HCT116 (cell line): ENCODE measurements at regions not wholly inside any gene's neighbourhood (a gene's known extent, or its start where the extent isn't known, plus 50 kb on each side); places are given as distances from the start of the nearest gene placed in this dataset.

Experiments
- ATAC-seq: fragments of 200-7000 bp; cut with Tn5 transposase; 2 replicates; pipeline ENCODE4 v1.9.1; 2020; ENCODE audit warnings: mild to moderate bottlenecking, moderate library complexity
- BruUV-seq: library from RNA; stranded (reverse); fragments of 400-500 nt; replicated peaks from 2 replicates; lab custom pipeline; 2021; lab: Mats Ljungman, UMichigan
- CTCF ChIA-PET: fragments of 300-600 bp; sonication (Branson Sonifier 250); formaldehyde crosslinking; loops from one replicate; lab custom pipeline; 2021; ENCODE audit warnings: antibody characterized with exemption; lab: Charles Lee
- POLR2A ChIA-PET: fragments of 300-600, 350-600 bp; sonication (Branson Sonifier 250); formaldehyde crosslinking; loops from one replicate; lab custom pipeline; 2021; ENCODE audit warnings: antibody characterized with exemption; lab: Charles Lee
- RAD21 ChIA-PET, 2 experiments: fragments of 300-600 bp; sonication (Branson Sonifier 250); formaldehyde crosslinking; loops; one replicate each; lab custom pipeline; 2023; ENCODE audit warnings: low total read pairs in 2 of 2; ENCODE audit not compliant: uncharacterized antibody in 2 of 2, unreplicated experiment in 2 of 2, low non-redundant PET in 1 of 2; lab: Charles Lee
- DNase-seq: peaks from one replicate; pipeline ENCODE4 v3.0.0-alpha.2; 2010; ENCODE audit warnings: low read depth, low spot score
- H2AFZ ChIP-seq: fragments of 200-600 bp; shearing (Covaris generic), sonication (generic); 2 replicates; pipeline ENCODE4 v1.6.1; 2017; ENCODE audit warnings: low read depth, mixed run types, mixed read lengths, antibody characterized with exemption, low read length; ENCODE audit not compliant: poor library complexity, severe bottlenecking
- H3K27ac ChIP-seq: 2 replicates; pipeline ENCODE4 v1.5.1; 2012; ENCODE audit warnings: low read depth, low read length
- H3K27me3 ChIP-seq: fragments of 200-600 bp; sonication (generic); 2 replicates; pipeline ENCODE4 v1.6.1; 2016; ENCODE audit warnings: mixed run types, low read length, mixed read lengths; ENCODE audit not compliant: insufficient read depth
- H3K36me3 ChIP-seq, 2 experiments: fragments of 200-500 bp in 1 of 2; fragments of 200-600 bp in 1 of 2; sonication (Bioruptor generic) in 1 of 2; sonication (generic) in 1 of 2; 2 replicates each; pipeline versions ENCODE4 v1.5.1 to v1.6.1; 2014 to 2016; ENCODE audit warnings: low read length in 2 of 2, inconsistent platforms in 1 of 2, mixed read lengths in 1 of 2, mixed run types in 1 of 2; ENCODE audit not compliant: insufficient read depth in 2 of 2, control insufficient read depth in 1 of 2
- H3K4me1 ChIP-seq, 2 experiments: fragments of 200-600 bp in 1 of 2; sonication (generic) in 1 of 2; 2 replicates each; pipeline versions ENCODE4 v1.5.1 to v1.6.1; 2012 to 2017; ENCODE audit warnings: low read length in 2 of 2, inconsistent platforms in 1 of 2, mild to moderate bottlenecking in 1 of 2, mixed read lengths in 1 of 2, mixed run types in 1 of 2, moderate library complexity in 1 of 2; ENCODE audit not compliant: insufficient read depth in 2 of 2, control insufficient read depth in 1 of 2
- H3K4me2 ChIP-seq: fragments of 200-600 bp; sonication (generic); 2 replicates; pipeline ENCODE4 v1.6.1; 2017; ENCODE audit warnings: mixed run types, low read length, mixed read lengths
- H3K4me3 ChIP-seq, 2 experiments: fragments of 200-600 bp in 1 of 2; sonication (generic) in 1 of 2; replicated peaks in 1 of 2; 2 replicates each; pipeline ENCODE4 v1.5.1; 2011 to 2016; ENCODE audit warnings: low read length in 2 of 2, control low read depth in 1 of 2, low read depth in 1 of 2, mild to moderate bottlenecking in 1 of 2, mixed read lengths in 1 of 2, mixed run types in 1 of 2
- H3K79me2 ChIP-seq: fragments of 200-600 bp; sonication (generic); 2 replicates; pipeline ENCODE4 v1.6.1; 2017; ENCODE audit warnings: mild to moderate bottlenecking, mixed run types, low read length, moderate library complexity, mixed read lengths; ENCODE audit not compliant: insufficient read depth
- H3K9ac ChIP-seq: fragments of 200-600 bp; sonication (generic); 2 replicates; pipeline ENCODE4 v1.6.1; 2016; ENCODE audit warnings: low read length, mixed read lengths
- H3K9me2 ChIP-seq: fragments of 200-600 bp; sonication (generic), shearing (Covaris generic); 2 replicates; pipeline ENCODE4 v1.6.1; 2017; ENCODE audit warnings: mixed run types, mild to moderate bottlenecking, moderate library complexity; ENCODE audit not compliant: insufficient read depth
- H3K9me3 ChIP-seq, 2 experiments: fragments of 200-500 bp in 1 of 2; fragments of 200-600 bp in 1 of 2; sonication (Bioruptor generic) in 1 of 2; sonication (generic) in 1 of 2; 2 replicates each; pipeline ENCODE4 v1.6.1; 2014 to 2017; ENCODE audit warnings: low read length in 2 of 2, mixed read lengths in 2 of 2, inconsistent platforms in 1 of 2, low read depth in 1 of 2, mild to moderate bottlenecking in 1 of 2, mixed run types in 1 of 2, moderate library complexity in 1 of 2; ENCODE audit not compliant: control insufficient read depth in 1 of 2, insufficient read depth in 1 of 2
- H4K20me1 ChIP-seq: fragments of 200-600 bp; sonication (generic), shearing (Covaris generic); 2 replicates; pipeline ENCODE4 v1.6.1; 2017; ENCODE audit warnings: mixed run types, mild to moderate bottlenecking, moderate library complexity; ENCODE audit not compliant: insufficient read depth
- CBX3 ChIP-seq: IDR thresholded peaks from 2 replicates; pipeline ENCODE4 v1.6.1; 2012; ENCODE audit warnings: low read depth
- CTCF ChIP-seq, 3 experiments: fragments of 200-600 bp in 1 of 3; sonication (generic) in 1 of 3; IDR thresholded peaks in 2 of 3; conservative IDR thresholded peaks in 1 of 3; 2 replicates each; pipeline ENCODE4 v1.5.1; 2012 to 2017; ENCODE audit warnings: low read depth in 2 of 3, low read length in 2 of 3, antibody characterized with exemption in 1 of 3, borderline replicate concordance in 1 of 3, control low read depth in 1 of 3, mild to moderate bottlenecking in 1 of 3, mixed read lengths in 1 of 3, mixed run types in 1 of 3, moderate library complexity in 1 of 3; ENCODE audit not compliant: insufficient read depth in 1 of 3
- FOSL1 ChIP-seq: IDR thresholded peaks from 2 replicates; pipeline ENCODE4 v1.6.1; 2012; ENCODE audit warnings: low read depth
- POLR2AphosphoS5 ChIP-seq: IDR thresholded peaks from 2 replicates; pipeline ENCODE4 v1.6.1; 2011; ENCODE audit warnings: mild to moderate bottlenecking, low read depth, low read length, moderate library complexity
- SRF ChIP-seq: IDR thresholded peaks from 2 replicates; pipeline ENCODE4 v1.6.1; 2012; ENCODE audit warnings: low read depth
- YY1 ChIP-seq: IDR thresholded peaks from 2 replicates; pipeline ENCODE4 v1.6.1; 2011; ENCODE audit warnings: low read length, low read depth, moderate library complexity, mild to moderate bottlenecking; ENCODE audit not compliant: insufficient replicate concordance; ENCODE audit errors: extremely low read depth
- ZFX ChIP-seq: fragments of 450-650 bp; IDR thresholded peaks from 2 replicates; pipeline ENCODE4 v1.6.1; 2017
- intact Hi-C: fragments of 100-400 bp; cut with micrococcal nuclease; formaldehyde crosslinking; loops from 2 replicates; pipeline ENCODE4 v1.10.0; 2022
- TF ChIP-seq, protein P1 (sequence below): IDR thresholded peaks from 2 replicates; pipeline ENCODE4 v1.6.1; 2011; ENCODE audit warnings: mild to moderate bottlenecking, low read length, moderate library complexity; ENCODE audit not compliant: insufficient replicate concordance; ENCODE audit errors: extremely low read depth

GRCh38 chr15:68525815-68526214, 53.0 kb upstream of the CORO2B start (continued):
- TF ChIP-seq, protein P1, sequence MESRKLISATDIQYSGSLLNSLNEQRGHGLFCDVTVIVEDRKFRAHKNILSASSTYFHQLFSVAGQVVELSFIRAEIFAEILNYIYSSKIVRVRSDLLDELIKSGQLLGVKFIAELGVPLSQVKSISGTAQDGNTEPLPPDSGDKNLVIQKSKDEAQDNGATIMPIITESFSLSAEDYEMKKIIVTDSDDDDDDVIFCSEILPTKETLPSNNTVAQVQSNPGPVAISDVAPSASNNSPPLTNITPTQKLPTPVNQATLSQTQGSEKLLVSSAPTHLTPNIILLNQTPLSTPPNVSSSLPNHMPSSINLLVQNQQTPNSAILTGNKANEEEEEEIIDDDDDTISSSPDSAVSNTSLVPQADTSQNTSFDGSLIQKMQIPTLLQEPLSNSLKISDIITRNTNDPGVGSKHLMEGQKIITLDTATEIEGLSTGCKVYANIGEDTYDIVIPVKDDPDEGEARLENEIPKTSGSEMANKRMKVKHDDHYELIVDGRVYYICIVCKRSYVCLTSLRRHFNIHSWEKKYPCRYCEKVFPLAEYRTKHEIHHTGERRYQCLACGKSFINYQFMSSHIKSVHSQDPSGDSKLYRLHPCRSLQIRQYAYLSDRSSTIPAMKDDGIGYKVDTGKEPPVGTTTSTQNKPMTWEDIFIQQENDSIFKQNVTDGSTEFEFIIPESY, result no peak
- no peak for TF ChIP-seq YY1

DNA sequence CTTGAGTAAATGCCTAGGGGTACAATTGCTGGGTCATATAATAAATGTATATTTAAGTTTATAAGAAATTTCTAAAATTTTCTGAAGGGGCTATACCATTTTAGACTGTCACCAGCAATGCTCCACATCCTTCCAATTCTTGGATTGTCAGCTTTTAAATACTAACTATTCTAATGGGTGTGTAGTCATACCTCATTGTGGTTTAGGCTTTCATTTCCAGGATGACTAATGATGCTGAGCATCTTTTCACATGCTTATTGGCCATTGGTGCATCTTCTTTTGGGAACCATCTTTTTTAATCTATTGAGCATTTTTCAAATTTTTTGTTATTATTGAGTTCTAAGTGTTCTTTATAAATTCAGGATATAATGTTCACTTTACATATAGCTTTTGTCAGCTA, 52.5 kb upstream of the CORO2B start:
- no peak for ATAC-seq
- H3K4me3 ChIP-seq, result no peak overlapping the region
- no peaks in the 10 kb centered on the region for H3K9me2 ChIP-seq
- TF ChIP-seq ZFX, result no peak
- no peak for TF ChIP-seq SRF
- TF ChIP-seq POLR2AphosphoS5, result no peak
- TF ChIP-seq CTCF (IDR thresholded peaks at IDR 0.05 in 2 of 3, conservative IDR thresholded peaks at IDR 0.05 in 1 of 3; ENCODE audit: borderline replicate concordance in 1 of 3, insufficient read depth in 1 of 3, low read depth in 2 of 3, low read length in 2 of 3), result no peak
- TF ChIP-seq CBX3, result no peak
- TF ChIP-seq FOSL1, result no peak
- TF ChIP-seq, all 23 proteins: peak for 0
- no peak for DNase-seq
- RAD21 ChIA-PET, result no interaction called here
- H3K9ac ChIP-seq, result no peak overlapping the region
- no peaks in the 10 kb centered on the region for H3K9me3 ChIP-seq
- H3K4me2 ChIP-seq, result no peak overlapping the region
- no peak overlapping the region for H2AFZ ChIP-seq
- H3K79me2 ChIP-seq, result no peaks in the 10 kb centered on the region
- CTCF ChIA-PET, result interaction anchor here (3.3 kb wide), 1 partner anchor 24 kb away, joined by 13 read pairs; no protein-coding TSS in a partner anchor
- no peak overlapping the region for H3K27ac ChIP-seq
- H3K36me3 ChIP-seq, result no peaks in the 10 kb centered on the region
- BruUV-seq, result no TSS peak
- intact Hi-C loops, result no loop called here
- H3K4me1 ChIP-seq, result no peaks in the 10 kb centered on the region
- H4K20me1 ChIP-seq, result no peaks in the 10 kb centered on the region
- POLR2A ChIA-PET, result no interaction called here
- no peaks in the 10 kb centered on the region for H3K27me3 ChIP-seq
